ENCODE measurements at regions not wholly inside any gene's neighbourhood (a gene's known extent, or its start where the extent isn't known, plus 50 kb on each side); places are given as distances from the start of the nearest gene placed in this dataset.

DNA sequence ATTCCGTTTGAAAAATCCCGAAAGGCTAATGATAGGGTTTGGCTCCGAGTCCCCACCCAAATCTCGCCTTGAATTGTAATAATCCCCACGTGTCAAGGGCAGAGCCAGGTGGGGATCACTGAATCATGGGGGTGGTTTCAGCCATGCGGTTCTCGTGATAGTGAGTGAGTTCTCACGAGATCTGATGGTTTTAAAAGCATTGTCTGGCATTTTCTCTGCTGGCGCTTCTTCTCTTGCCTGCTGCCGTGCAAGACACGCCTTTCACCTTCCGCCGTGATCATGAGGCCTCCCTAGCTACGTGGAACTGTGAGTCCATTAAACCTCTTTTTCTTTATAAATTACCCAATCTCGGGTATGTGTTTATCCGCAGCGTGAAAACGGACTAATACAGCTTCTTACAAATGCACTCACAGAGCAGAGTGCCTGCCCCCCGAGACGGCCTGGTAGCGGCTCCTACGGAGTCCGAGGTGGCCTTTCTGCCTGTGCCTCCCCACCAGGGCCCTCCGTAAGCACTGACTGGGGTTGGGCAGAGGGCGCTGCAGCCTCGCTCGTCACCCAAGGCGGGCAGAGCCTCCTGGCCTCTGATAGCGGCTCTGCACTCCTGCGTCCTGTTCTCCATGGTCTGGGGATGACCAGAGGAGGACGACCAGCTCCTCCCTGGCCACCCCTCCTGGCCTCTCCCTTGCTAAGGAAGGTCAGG lies 131.7 kb downstream of the FOXL1 start:
- H3K27me3 ChIP-seq (ENCODE audit: control insufficient read depth in 2 of 2, insufficient read depth in 2 of 2, low read length in 2 of 2): no peaks in the 10 kb centered on the region
- no peak overlapping the region for H3K4me3 ChIP-seq (ENCODE audit: low read length in 2 of 2)
- H3K36me3 ChIP-seq (ENCODE audit: control insufficient read depth in 2 of 2, insufficient read depth in 2 of 2, low read length in 2 of 2): no peaks in the 10 kb centered on the region
- no peaks in the 10 kb centered on the region for H3K9me3 ChIP-seq (ENCODE audit: control insufficient read depth in 2 of 2, low read length in 2 of 2)
- H3K27ac ChIP-seq (ENCODE audit: low read depth in 2 of 2, low read length in 2 of 2): no peak overlapping the region
- H3K4me1 ChIP-seq (ENCODE audit: control insufficient read depth in 2 of 2, insufficient read depth in 2 of 2, low read length in 2 of 2): no peaks in the 10 kb centered on the region
- no peak overlapping the region for H3K9ac ChIP-seq (ENCODE audit: low read depth in 1 of 2, low read length in 2 of 2)

DNA sequence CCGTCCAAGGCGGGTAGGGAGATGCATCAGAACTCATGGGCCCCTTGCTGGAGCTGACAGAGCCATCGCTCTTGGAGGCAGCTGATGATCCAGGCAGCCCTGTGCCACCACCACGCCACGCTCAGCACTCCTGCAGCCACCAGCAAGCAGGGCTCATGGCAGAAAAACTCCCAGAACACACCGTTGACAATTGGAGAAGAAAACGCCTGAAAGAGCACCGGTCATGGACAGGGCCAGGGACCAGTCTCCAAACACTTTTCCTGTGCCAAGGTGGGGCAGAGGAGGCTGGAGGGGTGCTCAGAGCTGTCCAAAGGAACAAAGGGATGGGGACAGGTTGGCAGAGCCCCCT lies 132.2 kb downstream of the FOXL1 start:
- H3K9ac ChIP-seq (ENCODE audit: low read depth in 1 of 2, low read length in 2 of 2): no peak overlapping the region
- no peaks in the 10 kb centered on the region for H3K4me1 ChIP-seq (ENCODE audit: control insufficient read depth in 2 of 2, insufficient read depth in 2 of 2, low read length in 2 of 2)
- no peak overlapping the region for H3K27ac ChIP-seq (ENCODE audit: low read depth in 2 of 2, low read length in 2 of 2)
- no peaks in the 10 kb centered on the region for H3K36me3 ChIP-seq (ENCODE audit: control insufficient read depth in 2 of 2, insufficient read depth in 2 of 2, low read length in 2 of 2)
- no peaks in the 10 kb centered on the region for H3K27me3 ChIP-seq (ENCODE audit: control insufficient read depth in 2 of 2, insufficient read depth in 2 of 2, low read length in 2 of 2)
- H3K9me3 ChIP-seq (ENCODE audit: control insufficient read depth in 2 of 2, low read length in 2 of 2): no peaks in the 10 kb centered on the region
- no peak overlapping the region for H3K4me3 ChIP-seq (ENCODE audit: low read length in 2 of 2)

DNA sequence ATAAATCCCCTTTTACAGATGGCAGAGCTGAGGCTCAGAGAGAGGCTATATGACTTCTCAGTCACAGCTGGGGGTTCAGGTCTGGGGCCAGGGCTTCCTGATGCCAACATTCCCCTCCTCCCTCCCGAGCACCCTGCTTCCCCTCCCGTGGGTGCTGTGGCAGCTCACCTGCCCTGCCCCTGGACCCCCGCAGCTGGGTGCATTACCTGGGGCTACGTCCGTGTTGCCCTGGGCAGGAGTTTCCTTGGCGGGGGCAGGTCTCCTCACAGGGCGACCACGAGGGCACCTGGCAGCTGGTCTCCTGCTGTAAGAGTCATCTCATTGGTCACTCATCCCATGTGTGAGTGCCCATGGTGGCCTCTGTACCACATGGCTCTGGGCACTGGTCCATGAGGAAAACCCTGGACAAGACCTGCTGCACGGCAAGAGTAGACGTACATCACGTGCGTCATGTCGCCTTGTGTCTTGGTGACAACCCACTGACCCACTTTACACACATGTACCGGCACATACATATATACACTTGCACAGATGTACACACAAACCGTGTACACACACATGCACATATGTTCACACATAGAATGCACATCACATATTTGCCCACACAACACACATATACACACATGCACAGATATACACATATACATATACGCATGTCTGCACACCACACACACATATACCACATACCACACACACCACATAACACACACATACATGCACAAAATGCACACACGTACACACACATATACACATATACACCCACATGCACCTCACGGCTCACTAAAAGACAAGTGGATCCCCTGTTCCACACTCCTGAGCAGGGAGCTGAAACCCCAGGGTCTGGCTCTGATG lies 134.0 kb downstream of the FOXL1 start:
- H3K27ac ChIP-seq (ENCODE audit: low read depth in 2 of 2, low read length in 2 of 2): no peak overlapping the region
- no peaks in the 10 kb centered on the region for H3K36me3 ChIP-seq (ENCODE audit: control insufficient read depth in 2 of 2, insufficient read depth in 2 of 2, low read length in 2 of 2)
- H3K9me3 ChIP-seq (ENCODE audit: control insufficient read depth in 2 of 2, low read length in 2 of 2): no peaks in the 10 kb centered on the region
- H3K9ac ChIP-seq (ENCODE audit: low read depth in 1 of 2, low read length in 2 of 2): no peak overlapping the region
- no peaks in the 10 kb centered on the region for H3K4me1 ChIP-seq (ENCODE audit: control insufficient read depth in 2 of 2, insufficient read depth in 2 of 2, low read length in 2 of 2)
- no peak overlapping the region for H3K4me3 ChIP-seq (ENCODE audit: low read length in 2 of 2)
- H3K27me3 ChIP-seq (ENCODE audit: control insufficient read depth in 2 of 2, insufficient read depth in 2 of 2, low read length in 2 of 2): peaks cover 0 to 2% of the 10 kb centered on the region in 2 donors

DNA sequence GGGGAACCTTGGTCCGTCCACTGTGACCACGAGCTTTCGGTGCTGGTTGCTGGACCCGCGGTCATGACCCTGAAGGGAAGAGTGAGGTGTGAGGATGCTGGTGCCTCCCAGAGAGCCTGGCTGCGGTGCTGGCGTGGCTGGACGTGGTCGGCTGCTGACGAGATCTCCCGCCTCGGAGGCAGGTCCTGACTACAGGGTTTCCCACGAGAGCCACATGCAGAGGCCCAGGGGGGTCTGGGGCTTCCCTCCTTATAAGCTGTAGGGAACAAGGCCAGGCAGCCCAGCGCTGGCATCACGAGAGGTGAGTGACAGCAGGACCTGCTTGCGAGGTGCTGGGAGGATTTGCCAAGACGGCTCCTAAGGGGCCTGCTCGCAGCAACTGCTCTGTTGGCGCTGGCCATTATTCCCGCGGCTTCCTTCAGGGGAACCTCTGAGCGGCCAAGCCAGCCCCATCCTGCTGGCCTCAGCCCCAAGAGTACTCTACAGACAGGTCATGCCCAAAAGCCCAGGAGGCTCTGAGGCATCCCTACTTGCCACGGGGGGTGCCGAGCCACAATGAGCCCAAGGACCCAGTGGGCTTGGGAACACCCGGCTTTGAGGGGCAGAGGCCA lies 134.8 kb downstream of the FOXL1 start:
- Histone ChIP-seq H3K27ac (ENCODE audit: low read depth in 2 of 2, low read length in 2 of 2) (no peak overlapping the region), H3K9ac (ENCODE audit: low read depth in 1 of 2, low read length in 2 of 2) (no peak overlapping the region), H3K9me3 (ENCODE audit: control insufficient read depth in 2 of 2, low read length in 2 of 2) (no peaks in the 10 kb centered on the region), H3K27me3 (ENCODE audit: control insufficient read depth in 2 of 2, insufficient read depth in 2 of 2, low read length in 2 of 2) (peaks cover 0 to 2% of the 10 kb centered on the region in 2 donors), H3K4me1 (ENCODE audit: control insufficient read depth in 2 of 2, insufficient read depth in 2 of 2, low read length in 2 of 2) (no peaks in the 10 kb centered on the region), H3K36me3 (ENCODE audit: control insufficient read depth in 2 of 2, insufficient read depth in 2 of 2, low read length in 2 of 2) (no peaks in the 10 kb centered on the region), H3K4me3 (ENCODE audit: low read length in 2 of 2) (no peak overlapping the region)

DNA sequence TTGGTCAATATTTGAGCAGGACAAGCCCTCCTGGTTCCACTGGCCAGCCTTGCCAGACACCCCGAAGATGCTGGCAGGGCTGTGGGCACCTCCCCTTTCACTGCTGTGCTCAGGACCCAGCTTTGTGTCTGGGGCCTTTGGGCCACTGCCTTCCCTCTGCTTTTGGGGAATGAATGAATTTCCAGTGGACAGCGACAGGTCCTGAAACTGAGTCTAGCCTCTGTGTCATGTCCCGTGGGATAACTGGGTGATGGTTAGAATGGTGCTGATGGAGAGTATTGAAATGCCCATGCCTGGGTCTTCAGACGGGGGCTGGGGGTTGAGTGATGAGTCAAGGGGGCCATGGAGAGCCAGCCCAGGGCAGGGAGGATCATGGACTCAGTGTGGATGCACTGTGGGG lies 135.8 kb downstream of the FOXL1 start:
- H3K9me3 ChIP-seq (ENCODE audit: control insufficient read depth in 2 of 2, low read length in 2 of 2): no peaks in the 10 kb centered on the region
- H3K27me3 ChIP-seq (ENCODE audit: control insufficient read depth in 2 of 2, insufficient read depth in 2 of 2, low read length in 2 of 2): peaks cover 0 to 2% of the 10 kb centered on the region in 2 donors
- H3K9ac ChIP-seq (ENCODE audit: low read depth in 1 of 2, low read length in 2 of 2): no peak overlapping the region
- H3K4me3 ChIP-seq (ENCODE audit: low read length in 2 of 2): no peak overlapping the region
- H3K27ac ChIP-seq (ENCODE audit: low read depth in 2 of 2, low read length in 2 of 2): no peak overlapping the region
- H3K4me1 ChIP-seq (ENCODE audit: control insufficient read depth in 2 of 2, insufficient read depth in 2 of 2, low read length in 2 of 2): no peaks in the 10 kb centered on the region
- no peaks in the 10 kb centered on the region for H3K36me3 ChIP-seq (ENCODE audit: control insufficient read depth in 2 of 2, insufficient read depth in 2 of 2, low read length in 2 of 2)

DNA sequence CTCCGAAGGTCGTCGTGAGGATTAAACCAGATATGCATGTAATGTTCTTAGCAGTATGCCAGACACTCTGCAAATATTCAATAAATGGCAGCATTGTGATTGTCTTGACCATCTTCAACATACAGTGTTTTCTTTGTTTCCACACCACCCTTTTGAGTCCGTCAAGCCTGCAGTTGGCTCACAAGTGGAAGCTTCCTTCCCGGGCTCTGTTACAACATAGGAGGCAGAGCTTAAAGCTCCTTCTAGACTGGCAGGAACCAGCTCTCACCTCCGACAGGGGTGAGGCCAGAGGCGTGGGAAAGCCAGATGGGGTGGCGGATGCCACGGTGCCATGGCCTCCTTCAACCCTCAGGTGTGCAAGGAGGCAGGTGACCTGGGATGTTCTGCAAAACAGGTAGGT lies 138.3 kb downstream of the FOXL1 start:
- Histone ChIP-seq H3K9ac (ENCODE audit: low read depth in 1 of 2, low read length in 2 of 2) (no peak overlapping the region), H3K4me1 (ENCODE audit: control insufficient read depth in 2 of 2, insufficient read depth in 2 of 2, low read length in 2 of 2) (no peaks in the 10 kb centered on the region), H3K27me3 (ENCODE audit: control insufficient read depth in 2 of 2, insufficient read depth in 2 of 2, low read length in 2 of 2) (peaks cover 0 to 2% of the 10 kb centered on the region in 2 donors), H3K4me3 (ENCODE audit: low read length in 2 of 2) (no peak overlapping the region), H3K9me3 (ENCODE audit: control insufficient read depth in 2 of 2, low read length in 2 of 2) (no peaks in the 10 kb centered on the region), H3K27ac (ENCODE audit: low read depth in 2 of 2, low read length in 2 of 2) (no peak overlapping the region), H3K36me3 (ENCODE audit: control insufficient read depth in 2 of 2, insufficient read depth in 2 of 2, low read length in 2 of 2) (no peaks in the 10 kb centered on the region)

DNA sequence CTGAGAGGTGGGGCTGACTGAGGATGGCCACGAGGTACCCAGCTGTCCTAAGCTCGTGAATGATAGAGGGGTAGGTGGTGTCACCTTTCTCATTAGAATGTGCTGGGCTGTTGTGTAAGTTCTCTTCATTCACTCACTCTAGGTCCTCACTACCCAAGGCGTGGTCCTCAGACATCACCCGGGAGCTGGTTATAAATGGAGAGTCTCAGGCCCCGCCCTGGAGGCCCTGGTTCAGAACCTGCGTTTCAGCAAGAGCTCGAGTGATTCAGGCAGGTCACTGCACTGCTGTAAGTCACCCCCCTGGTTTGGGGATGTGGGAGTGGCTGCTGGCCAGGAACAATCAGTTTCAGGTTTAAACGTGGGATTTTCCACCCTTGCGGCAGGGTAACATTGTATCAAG lies 139.8 kb downstream of the FOXL1 start:
- Histone ChIP-seq H3K27ac (ENCODE audit: low read depth in 2 of 2, low read length in 2 of 2) (no peak overlapping the region), H3K4me1 (ENCODE audit: control insufficient read depth in 2 of 2, insufficient read depth in 2 of 2, low read length in 2 of 2) (no peaks in the 10 kb centered on the region), H3K4me3 (ENCODE audit: low read length in 2 of 2) (no peak overlapping the region), H3K36me3 (ENCODE audit: control insufficient read depth in 2 of 2, insufficient read depth in 2 of 2, low read length in 2 of 2) (no peaks in the 10 kb centered on the region), H3K9me3 (ENCODE audit: control insufficient read depth in 2 of 2, low read length in 2 of 2) (no peaks in the 10 kb centered on the region), H3K27me3 (ENCODE audit: control insufficient read depth in 2 of 2, insufficient read depth in 2 of 2, low read length in 2 of 2) (peaks cover 0 to 2% of the 10 kb centered on the region in 2 donors), H3K9ac (ENCODE audit: low read depth in 1 of 2, low read length in 2 of 2) (no peak overlapping the region)

DNA sequence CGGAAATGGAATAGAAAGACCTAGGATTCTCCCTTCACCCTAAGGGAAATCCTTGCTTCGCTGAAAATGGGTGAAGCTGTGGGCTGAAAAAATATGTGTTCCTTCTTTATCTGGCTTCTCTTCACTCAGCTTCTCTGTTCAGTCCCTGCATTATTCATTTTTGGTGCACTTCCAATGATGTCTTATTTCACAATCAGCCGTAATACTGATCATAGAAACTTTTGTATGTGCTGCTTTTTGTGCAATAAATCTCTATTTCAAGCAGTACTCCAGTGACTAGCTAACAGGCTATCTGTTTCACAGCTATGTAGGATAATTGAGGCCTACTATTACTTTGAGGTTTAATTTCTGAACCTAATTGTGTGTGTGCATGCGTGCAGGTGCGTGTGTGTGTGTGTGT lies 144.6 kb downstream of the FOXL1 start:
- Histone ChIP-seq H3K4me1 (ENCODE audit: control insufficient read depth in 2 of 2, insufficient read depth in 2 of 2, low read length in 2 of 2) (no peaks in the 10 kb centered on the region), H3K27ac (ENCODE audit: low read depth in 2 of 2, low read length in 2 of 2) (no peak overlapping the region), H3K27me3 (ENCODE audit: control insufficient read depth in 2 of 2, insufficient read depth in 2 of 2, low read length in 2 of 2) (no peaks in the 10 kb centered on the region), H3K9me3 (ENCODE audit: control insufficient read depth in 2 of 2, low read length in 2 of 2) (no peaks in the 10 kb centered on the region), H3K9ac (ENCODE audit: low read depth in 1 of 2, low read length in 2 of 2) (no peak overlapping the region), H3K4me3 (ENCODE audit: low read length in 2 of 2) (no peak overlapping the region), H3K36me3 (ENCODE audit: control insufficient read depth in 2 of 2, insufficient read depth in 2 of 2, low read length in 2 of 2) (no peaks in the 10 kb centered on the region)

DNA sequence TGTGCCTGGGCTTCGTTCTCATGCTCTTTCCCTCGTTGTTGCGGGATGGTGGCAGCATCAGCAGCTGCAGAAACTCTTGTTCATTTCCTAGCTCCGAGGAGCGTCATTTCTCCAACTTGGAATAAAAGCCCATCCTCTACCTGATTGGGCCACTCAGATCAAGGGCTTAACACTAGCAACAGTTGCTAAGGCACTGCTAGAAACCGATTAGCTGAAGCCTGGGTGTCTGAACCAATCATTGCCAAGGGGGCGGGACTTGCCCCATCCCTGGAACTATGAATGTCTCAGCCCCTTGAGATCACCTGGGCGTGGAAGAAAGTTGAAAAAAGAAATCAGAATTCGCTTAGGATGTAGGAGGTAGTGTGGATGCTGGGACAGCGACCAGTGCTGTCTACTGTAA lies 145.3 kb downstream of the FOXL1 start:
- Histone ChIP-seq H3K27me3 (ENCODE audit: control insufficient read depth in 2 of 2, insufficient read depth in 2 of 2, low read length in 2 of 2) (no peaks in the 10 kb centered on the region), H3K36me3 (ENCODE audit: control insufficient read depth in 2 of 2, insufficient read depth in 2 of 2, low read length in 2 of 2) (no peaks in the 10 kb centered on the region), H3K4me1 (ENCODE audit: control insufficient read depth in 2 of 2, insufficient read depth in 2 of 2, low read length in 2 of 2) (no peaks in the 10 kb centered on the region), H3K27ac (ENCODE audit: low read depth in 2 of 2, low read length in 2 of 2) (no peak overlapping the region), H3K9ac (ENCODE audit: low read depth in 1 of 2, low read length in 2 of 2) (no peak overlapping the region), H3K4me3 (ENCODE audit: low read length in 2 of 2) (no peak overlapping the region), H3K9me3 (ENCODE audit: control insufficient read depth in 2 of 2, low read length in 2 of 2) (no peaks in the 10 kb centered on the region)

DNA sequence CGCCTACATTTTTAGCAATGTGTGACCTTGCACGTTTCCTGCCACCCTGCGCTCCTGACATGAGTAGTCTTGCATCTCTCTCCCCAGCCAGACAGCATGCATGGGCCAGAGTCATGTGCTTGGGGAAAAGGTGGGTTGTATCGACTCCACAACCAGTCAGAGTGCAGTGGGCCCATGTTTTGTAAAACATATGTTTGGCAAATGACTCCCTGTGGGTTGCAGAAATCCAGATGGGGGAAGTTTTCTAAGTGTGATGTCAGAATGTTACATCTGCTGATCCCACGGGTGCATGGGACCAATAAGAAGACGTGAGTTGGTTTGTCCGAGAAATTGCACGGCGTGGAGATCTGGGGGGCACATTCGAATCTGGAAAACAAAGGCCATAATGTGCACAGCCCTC lies 147.1 kb downstream of the FOXL1 start:
- Histone ChIP-seq H3K27me3 (ENCODE audit: control insufficient read depth in 2 of 2, insufficient read depth in 2 of 2, low read length in 2 of 2) (peaks cover 0 to 2% of the 10 kb centered on the region in 2 donors), H3K27ac (ENCODE audit: low read depth in 2 of 2, low read length in 2 of 2) (no peak overlapping the region), H3K9me3 (ENCODE audit: control insufficient read depth in 2 of 2, low read length in 2 of 2) (no peaks in the 10 kb centered on the region), H3K36me3 (ENCODE audit: control insufficient read depth in 2 of 2, insufficient read depth in 2 of 2, low read length in 2 of 2) (no peaks in the 10 kb centered on the region), H3K9ac (ENCODE audit: low read depth in 1 of 2, low read length in 2 of 2) (no peak overlapping the region), H3K4me1 (ENCODE audit: control insufficient read depth in 2 of 2, insufficient read depth in 2 of 2, low read length in 2 of 2) (no peaks in the 10 kb centered on the region), H3K4me3 (ENCODE audit: low read length in 2 of 2) (no peak overlapping the region)
